Thyroid gland (tissue), 4 donors: ENCODE measurements at regions not wholly inside any gene's neighbourhood (a gene's known extent, or its start where the extent isn't known, plus 50 kb on each side); places are given as distances from the start of the nearest gene placed in this dataset.
A peak's percentile ranks its signal among the peaks of the same experiment; 100 is the strongest.
"Not testable (repeated sequence)": the region's sequence is repeated elsewhere in the genome, so short reads cannot be mapped to it uniquely, and the experiment has no call there.

Experiments used
- DNase-seq, 2 donors: peaks; one replicate each; pipeline ENCODE4 v3.0.0-alpha.2; 2019
- H3K27ac ChIP-seq, 3 donors: fragments of 200-600 bp; sonication (generic); 1 replicate in 2 of 3; 2 replicates in 1 of 3; pipeline ENCODE4 v1.5.1; 2016 to 2019; ENCODE audit warnings: mild to moderate bottlenecking in 1 of 3, moderate library complexity in 1 of 3
- H3K27me3 ChIP-seq: fragments of 200-600 bp; sonication (generic); one replicate; pipeline ENCODE4 v1.5.1; 2019
- H3K36me3 ChIP-seq, 2 donors: fragments of 200-600 bp; sonication (generic); one replicate each; pipeline ENCODE4 v1.5.1; 2016 to 2019
- H3K4me1 ChIP-seq, 2 donors: fragments of 200-600 bp; sonication (generic); one replicate each; pipeline ENCODE4 v1.5.1; 2017 to 2019
- H3K4me3 ChIP-seq, 3 donors: fragments of 200-600 bp; sonication (generic); replicated peaks in 1 of 3; 1 replicate in 2 of 3; 2 replicates in 1 of 3; pipeline ENCODE4 v1.5.1; 2016; ENCODE audit warnings: mild to moderate bottlenecking in 1 of 3
- H3K9me3 ChIP-seq: fragments of 200-600 bp; sonication (generic); one replicate; pipeline ENCODE4 v1.5.1; 2017
- CTCF ChIP-seq, 6 experiments: fragments of 200-600 bp in 3 of 6; fragments of 450-650 bp in 3 of 6; sonication (generic) in 3 of 6; IDR thresholded peaks; one replicate each; pipeline ENCODE4 v1.5.1; 2016 to 2019; ENCODE audit warnings: antibody characterized with exemption in 6 of 6, mild to moderate bottlenecking in 2 of 6, inconsistent platforms in 1 of 6, moderate library complexity in 1 of 6
- POLR2A ChIP-seq, 2 donors: fragments of 450-650 bp; IDR thresholded peaks; one replicate each; pipeline ENCODE4 v1.6.1; 2017; ENCODE audit warnings: antibody characterized with exemption in 2 of 2, mild to moderate bottlenecking in 2 of 2, moderate library complexity in 1 of 2
- WGBS, 2 donors: methylation state at CpG; one replicate each; pipeline ENCODE4 v1.1.5; 2017; 5-methylcytosine and 5-hydroxymethylcytosine counted together
- intact Hi-C: fragments of 100-400 bp; cut with DNase I; formaldehyde crosslinking; loops from one replicate; pipeline ENCODE4 v1.15.1; 2023

GRCh38 chr6:775863-776262, 82.9 kb upstream of the EXOC2 start:
- H3K27me3 ChIP-seq = no peaks in the 10 kb centered on the region
- no peak for DNase-seq
- intact Hi-C loops = no loop called here
- H3K27ac ChIP-seq = peak overlapping the region in 1 of 3 donors; percentile 22
- H3K4me1 ChIP-seq = peaks cover 9 to 10% of the 10 kb centered on the region in 2 donors
- H3K36me3 ChIP-seq = no peaks in the 10 kb centered on the region
- no peak for TF ChIP-seq POLR2A (IDR thresholded peaks at IDR 0.05)
- TF ChIP-seq CTCF (IDR thresholded peaks at IDR 0.05) = no peak
- no peak overlapping the region for H3K4me3 ChIP-seq
- H3K9me3 ChIP-seq = no peaks in the 10 kb centered on the region
- 44 to 56% methylated on average over 5 of the region's 5 CpGs for WGBS, 2 donors

GRCh38 chr6:771683-772082, 78.7 kb upstream of the EXOC2 start:
- intact Hi-C loops, H3K36me3 ChIP-seq, H3K4me1 ChIP-seq, H3K9me3 ChIP-seq, DNase-seq, H3K27ac ChIP-seq, H3K27me3 ChIP-seq, H3K4me3 ChIP-seq: not testable (repeated sequence)

- Histone ChIP-seq H3K27ac (no peak overlapping the region), H3K4me1 (no peaks in the 10 kb centered on the region), H3K4me3 (no peak overlapping the region), H3K27me3 (no peaks in the 10 kb centered on the region), H3K9me3 (no peaks in the 10 kb centered on the region), H3K36me3 (no peaks in the 10 kb centered on the region)
- TF ChIP-seq CTCF (IDR thresholded peaks at IDR 0.05) = no peak
- no peak for TF ChIP-seq POLR2A (IDR thresholded peaks at IDR 0.05)
- DNase-seq = no peak
- intact Hi-C loops = no loop called here
- 87 to 90% methylated on average over 4 of the region's 4 CpGs for WGBS, 2 donors
Observed at GRCh38 chr6:767755-768512, 75.0 kb upstream of the EXOC2 start.

- Histone ChIP-seq H3K4me1 (no peaks in the 10 kb centered on the region), H3K27ac (no peak overlapping the region), H3K27me3 (no peaks in the 10 kb centered on the region), H3K9me3 (no peaks in the 10 kb centered on the region), H3K36me3 (no peaks in the 10 kb centered on the region), H3K4me3 (no peak overlapping the region)
- DNase-seq = no peak
- 65 to 74% methylated on average over 5 of the region's 5 CpGs for WGBS, 2 donors
- no peak for TF ChIP-seq CTCF (IDR thresholded peaks at IDR 0.05)
- TF ChIP-seq POLR2A (IDR thresholded peaks at IDR 0.05) = no peak
- intact Hi-C loops = no loop called here
Observed at GRCh38 chr6:766625-767024, 73.7 kb upstream of the EXOC2 start.

GRCh38 chr6:761997-762396, 69.1 kb upstream of the EXOC2 start:
- intact Hi-C loops = no loop called here
- Histone ChIP-seq H3K27ac (no peak overlapping the region), H3K9me3 (no peaks in the 10 kb centered on the region), H3K4me1 (no peaks in the 10 kb centered on the region), H3K36me3 (no peaks in the 10 kb centered on the region), H3K4me3 (no peak overlapping the region), H3K27me3 (no peaks in the 10 kb centered on the region)
- no peak for TF ChIP-seq POLR2A (IDR thresholded peaks at IDR 0.05)
- TF ChIP-seq CTCF (IDR thresholded peaks at IDR 0.05) = no peak
- no peak for DNase-seq
- 82 to 87% methylated on average over 13 of the region's 13 CpGs for WGBS, 2 donors
